AG09319 (cell line): ENCODE measurements at regions not wholly inside any gene's neighbourhood (a gene's known extent, or its start where the extent isn't known, plus 50 kb on each side); places are given as distances from the start of the nearest gene placed in this dataset.

Experiments used
- DNase-seq: peaks from one replicate; pipeline ENCODE4 v3.0.0-alpha.2; 2010; ENCODE audit warnings: low read depth; ENCODE audit errors: extremely low read depth
- TF ChIP-seq, protein P1 (sequence below): IDR thresholded peaks from 2 replicates; pipeline ENCODE4 v1.5.1; 2011; ENCODE audit warnings: low read depth, mild to moderate bottlenecking, inconsistent platforms, low read length, moderate library complexity

DNA sequence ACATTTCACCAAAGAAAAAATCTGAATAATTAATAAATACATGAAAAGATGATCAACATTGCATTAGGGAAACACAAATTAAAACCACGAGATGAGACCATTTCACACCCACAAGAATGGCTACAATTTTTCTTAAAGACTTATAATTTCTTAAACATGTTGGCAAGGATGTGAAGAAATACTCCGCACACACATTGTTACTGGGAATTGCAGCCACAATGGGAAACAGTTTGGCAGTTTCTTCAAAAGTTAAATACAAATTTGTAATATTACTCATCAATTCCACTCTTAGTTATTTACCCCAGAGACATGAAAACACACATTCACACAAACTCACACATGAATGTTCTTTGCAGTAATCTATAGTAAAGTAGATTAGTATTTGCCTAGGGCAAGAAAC is 363.3 kb upstream of the SMIM21 start:
- no peak for DNase-seq
- TF ChIP-seq, protein P1, sequence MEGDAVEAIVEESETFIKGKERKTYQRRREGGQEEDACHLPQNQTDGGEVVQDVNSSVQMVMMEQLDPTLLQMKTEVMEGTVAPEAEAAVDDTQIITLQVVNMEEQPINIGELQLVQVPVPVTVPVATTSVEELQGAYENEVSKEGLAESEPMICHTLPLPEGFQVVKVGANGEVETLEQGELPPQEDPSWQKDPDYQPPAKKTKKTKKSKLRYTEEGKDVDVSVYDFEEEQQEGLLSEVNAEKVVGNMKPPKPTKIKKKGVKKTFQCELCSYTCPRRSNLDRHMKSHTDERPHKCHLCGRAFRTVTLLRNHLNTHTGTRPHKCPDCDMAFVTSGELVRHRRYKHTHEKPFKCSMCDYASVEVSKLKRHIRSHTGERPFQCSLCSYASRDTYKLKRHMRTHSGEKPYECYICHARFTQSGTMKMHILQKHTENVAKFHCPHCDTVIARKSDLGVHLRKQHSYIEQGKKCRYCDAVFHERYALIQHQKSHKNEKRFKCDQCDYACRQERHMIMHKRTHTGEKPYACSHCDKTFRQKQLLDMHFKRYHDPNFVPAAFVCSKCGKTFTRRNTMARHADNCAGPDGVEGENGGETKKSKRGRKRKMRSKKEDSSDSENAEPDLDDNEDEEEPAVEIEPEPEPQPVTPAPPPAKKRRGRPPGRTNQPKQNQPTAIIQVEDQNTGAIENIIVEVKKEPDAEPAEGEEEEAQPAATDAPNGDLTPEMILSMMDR = no peak

GRCh38 chr18:75790111-75790510 is 362.6 kb upstream of the SMIM21 start:
- TF ChIP-seq, protein P1 = no peak
- DNase-seq = no peak

DNA sequence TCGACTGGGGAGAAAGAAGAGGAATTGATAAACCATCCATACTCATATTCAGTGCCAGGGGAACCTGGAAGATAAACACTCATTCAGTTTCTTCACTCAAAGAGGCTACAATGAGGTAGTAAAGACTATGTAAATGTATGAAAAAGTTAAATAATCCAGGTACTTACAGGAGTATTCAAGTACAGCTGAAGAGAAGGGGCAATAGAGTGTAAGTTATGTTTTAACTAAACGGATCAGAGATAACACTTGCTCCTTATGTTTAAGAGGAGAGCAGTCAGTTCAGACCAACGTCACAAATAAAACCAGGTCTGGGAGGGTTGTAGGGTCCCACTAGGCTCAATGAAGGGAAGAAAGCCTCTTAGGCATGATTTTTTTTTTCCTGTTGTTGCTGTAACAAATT is 358.3 kb upstream of the SMIM21 start:
- no peak for DNase-seq
- TF ChIP-seq, protein P1 = no peak

DNA sequence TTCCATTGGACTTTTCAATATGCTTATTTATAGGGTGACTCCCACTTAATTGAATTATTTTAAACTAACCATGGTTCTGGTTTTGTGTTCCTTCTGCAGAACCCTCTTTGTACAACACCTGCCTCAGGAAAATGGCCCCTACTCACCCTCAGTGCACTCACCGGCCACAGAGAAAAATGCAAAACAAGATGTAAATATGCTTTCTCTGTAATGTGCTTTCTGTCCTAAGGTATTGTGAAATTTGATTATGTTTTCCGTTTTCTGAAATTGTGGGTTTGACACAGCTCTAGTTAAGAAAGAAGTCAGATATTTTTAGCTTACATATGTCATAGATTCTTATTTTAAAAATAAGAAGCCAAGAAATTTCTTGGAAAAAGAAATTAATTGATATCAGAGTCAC is 357.7 kb upstream of the SMIM21 start:
- TF ChIP-seq, protein P1 = no peak
- no peak for DNase-seq

DNA sequence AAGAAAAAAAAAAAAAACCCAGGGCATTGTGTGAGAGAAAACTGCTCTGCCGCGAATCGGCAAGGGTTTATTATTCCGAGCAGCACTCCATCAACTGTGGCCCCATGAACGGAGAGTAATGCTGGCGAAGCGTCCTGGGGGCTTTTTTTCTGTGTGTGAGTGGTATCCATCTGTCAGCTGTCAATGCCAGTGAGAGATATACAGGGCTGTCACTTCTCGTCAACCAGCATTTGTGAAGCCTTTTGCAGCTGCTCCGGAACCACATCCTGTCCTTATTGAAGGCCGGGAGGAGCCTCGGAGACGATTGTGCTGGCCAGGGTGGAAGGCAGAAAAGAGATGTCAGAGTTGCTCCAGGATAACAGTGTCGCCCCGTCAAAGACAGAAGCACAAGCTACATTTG is 356.9 kb upstream of the SMIM21 start:
- DNase-seq = no peak

GRCh38 chr18:75783566-75784281 is 356.2 kb upstream of the SMIM21 start:
- DNase-seq = no peak
- TF ChIP-seq, protein P1 = no peak

More for the DNA sequence above, 356.9 kb upstream of the SMIM21 start:
- TF ChIP-seq, protein P1 = no peak

DNA sequence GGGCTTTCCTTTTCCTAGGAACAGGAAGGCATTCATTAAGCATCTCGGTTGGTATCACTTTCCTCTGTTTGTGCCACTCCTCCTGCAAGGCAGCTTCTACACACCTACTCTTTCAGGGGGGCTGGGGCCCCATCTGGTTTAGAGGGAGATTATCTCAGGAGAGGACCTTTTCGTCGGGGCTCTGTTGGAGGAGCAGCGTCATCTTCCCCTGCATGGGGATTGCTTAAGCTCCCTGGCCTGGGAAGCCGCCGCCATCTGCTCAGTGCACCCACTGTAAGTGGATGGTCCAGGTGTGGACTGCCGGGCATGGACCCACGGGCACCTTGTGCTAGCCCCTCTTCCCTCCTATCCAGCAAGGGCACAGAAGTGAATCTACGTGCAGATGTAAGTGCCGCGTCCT is 355.3 kb upstream of the SMIM21 start:
- DNase-seq = no peak
- TF ChIP-seq, protein P1 = no peak
